Stimulated activated CD8-positive, alpha-beta memory T cell treated with anti-CD3 and anti-CD28 coated beads, Interleukin-15, amount 100 ng/mL, for 48 hours (primary cell): ENCODE measurements at regions not wholly inside any gene's neighbourhood (a gene's known extent, or its start where the extent isn't known, plus 50 kb on each side); places are given as distances from the start of the nearest gene placed in this dataset.

Experiments
- DNase-seq, 2 donors: peaks; one replicate each; pipeline ENCODE4 v3.0.0-alpha.2; 2020; ENCODE audit warnings: low read depth in 2 of 2

DNA sequence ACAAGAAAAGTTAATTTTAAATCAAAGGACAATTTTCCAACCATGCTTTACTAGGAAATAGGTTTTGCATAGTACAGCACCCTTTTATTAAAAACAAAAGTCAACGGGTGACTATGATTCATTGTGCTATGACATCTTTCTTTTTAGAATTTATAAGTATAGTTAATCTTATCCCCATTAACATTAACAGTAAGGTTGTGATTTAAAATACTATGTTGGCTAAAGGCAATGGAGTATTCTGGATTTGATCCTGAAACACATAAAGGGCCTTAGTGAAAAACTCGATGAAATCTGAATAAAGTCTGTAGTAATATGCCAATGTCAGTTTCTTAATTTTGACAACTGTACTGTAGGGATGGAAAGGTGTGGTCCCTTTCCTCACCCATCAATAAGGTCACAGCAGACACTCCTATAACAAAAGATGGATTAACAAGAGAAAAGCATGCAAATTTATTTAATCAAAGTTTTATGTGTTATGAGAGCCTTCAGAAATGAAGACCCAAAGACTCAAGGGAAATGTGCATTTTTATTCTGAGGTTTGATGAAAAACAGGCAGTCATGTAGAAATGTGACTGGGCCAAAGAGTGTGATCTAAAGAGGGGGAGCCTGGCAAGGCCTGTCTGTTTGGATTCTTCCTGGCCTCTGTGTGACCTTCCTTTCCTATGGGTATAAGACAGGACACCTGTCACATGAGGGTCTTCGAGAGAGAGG is 731.4 kb downstream of the TSN start:
- DNase-seq: no peak

GRCh38 chr2:122491011-122491410 is 735.6 kb downstream of the TSN start:
- DNase-seq: no peak

- no peak for DNase-seq
Observed at GRCh38 chr2:122500316-122501105, 745.1 kb downstream of the TSN start.

GRCh38 chr2:122506620-122507019 is 751.2 kb downstream of the TSN start:
- DNase-seq: no peak

- no peak for DNase-seq
Observed at GRCh38 chr2:122507261-122507660, 751.8 kb downstream of the TSN start.

DNA sequence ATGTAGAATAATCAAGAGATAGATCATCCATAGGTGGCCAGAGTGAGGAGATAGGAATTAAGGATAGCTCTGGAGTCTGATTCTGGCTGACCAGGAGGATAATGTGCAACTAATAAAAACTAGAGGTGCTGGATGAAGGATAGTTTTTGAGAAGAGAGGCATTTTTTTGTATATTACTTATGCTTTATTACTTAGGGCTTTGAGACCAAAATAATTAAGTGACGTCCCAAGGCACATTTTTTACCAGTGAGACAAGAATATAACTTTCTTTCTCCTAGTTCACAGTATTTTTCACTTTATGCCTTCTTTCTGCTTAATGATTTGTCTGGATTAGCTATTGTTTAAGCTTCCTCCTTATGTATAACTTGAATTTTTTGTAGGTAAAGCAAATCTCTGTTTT is 756.6 kb downstream of the TSN start:
- DNase-seq: no peak

GRCh38 chr2:122514451-122514996 is 759.1 kb downstream of the TSN start:
- DNase-seq: no peak

- DNase-seq: no peak
Observed at GRCh38 chr2:122515731-122516290, 760.4 kb downstream of the TSN start.

DNA sequence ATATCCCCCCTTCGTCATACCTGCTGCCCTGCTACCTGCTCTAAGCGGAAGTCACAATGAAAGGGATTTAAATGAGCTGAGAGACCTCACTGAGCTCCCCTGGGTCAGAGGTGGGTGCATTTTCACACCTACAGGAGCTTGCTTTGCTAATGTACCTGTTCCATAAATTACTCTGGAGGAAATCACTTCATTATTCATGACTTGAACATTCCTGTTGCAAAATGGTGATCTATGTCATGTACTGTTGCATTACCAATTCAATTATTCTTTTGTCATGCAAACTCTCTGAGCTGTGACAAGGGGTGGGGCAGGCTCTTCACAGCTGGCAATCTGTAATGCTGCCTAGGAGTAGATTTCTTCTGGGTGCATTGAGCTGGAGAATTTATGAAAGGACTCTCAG is 761.3 kb downstream of the TSN start:
- DNase-seq: no peak

DNA sequence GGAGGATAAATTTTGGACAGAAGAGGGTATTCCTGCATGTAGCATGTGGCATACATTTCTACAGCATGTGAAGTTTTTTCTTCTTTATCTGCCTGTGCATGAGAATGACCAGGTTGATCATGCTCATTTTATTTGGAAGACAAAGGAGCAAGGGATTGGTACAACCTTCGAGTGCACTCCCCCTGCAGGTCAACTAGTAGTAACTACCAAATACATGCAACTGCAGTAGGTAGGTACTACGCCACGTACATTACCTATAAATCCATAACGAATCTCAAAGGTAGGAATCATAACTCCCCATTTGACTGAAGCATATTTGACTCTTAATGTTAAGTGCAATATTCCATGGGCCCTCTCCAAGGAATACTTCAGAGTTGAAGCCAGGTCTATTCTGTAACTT is 763.9 kb downstream of the TSN start:
- no peak for DNase-seq

DNA sequence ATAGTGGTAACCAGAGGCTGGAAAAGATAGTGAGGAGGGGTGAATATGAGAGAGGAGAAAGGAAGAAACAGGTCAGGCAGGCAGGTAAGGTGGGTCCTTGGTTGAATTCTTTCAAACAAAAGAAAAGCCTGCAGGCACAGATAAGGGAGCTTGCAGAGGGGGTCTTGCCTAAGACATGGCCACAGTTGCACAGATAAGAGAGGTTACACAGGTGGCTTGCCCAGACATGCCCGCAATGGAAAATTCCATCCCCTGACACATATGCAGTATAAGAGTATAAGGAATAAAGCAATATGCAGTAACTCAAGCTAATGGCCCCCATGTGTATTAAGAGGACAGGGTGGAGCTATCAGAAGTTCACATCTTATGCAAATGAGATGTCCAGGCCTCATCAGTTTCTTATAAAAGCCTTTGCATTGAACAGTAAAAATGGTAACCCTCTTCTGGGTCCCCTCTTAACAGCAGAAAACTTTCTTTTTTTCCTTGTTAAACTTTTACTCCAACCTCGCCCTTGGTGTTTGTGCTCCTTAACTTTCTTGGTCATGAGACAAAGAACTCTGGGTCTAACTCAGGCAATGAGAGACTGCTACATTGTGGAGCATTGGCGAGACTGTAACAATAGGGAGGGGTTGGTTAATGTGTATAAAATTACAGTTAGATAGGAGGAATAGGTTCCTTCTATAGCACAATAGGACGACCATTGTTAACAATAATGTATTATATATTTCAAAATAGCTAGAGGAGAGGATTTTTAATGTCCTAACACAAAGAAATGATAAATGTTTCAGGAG is 764.6 kb downstream of the TSN start:
- no peak for DNase-seq

DNA sequence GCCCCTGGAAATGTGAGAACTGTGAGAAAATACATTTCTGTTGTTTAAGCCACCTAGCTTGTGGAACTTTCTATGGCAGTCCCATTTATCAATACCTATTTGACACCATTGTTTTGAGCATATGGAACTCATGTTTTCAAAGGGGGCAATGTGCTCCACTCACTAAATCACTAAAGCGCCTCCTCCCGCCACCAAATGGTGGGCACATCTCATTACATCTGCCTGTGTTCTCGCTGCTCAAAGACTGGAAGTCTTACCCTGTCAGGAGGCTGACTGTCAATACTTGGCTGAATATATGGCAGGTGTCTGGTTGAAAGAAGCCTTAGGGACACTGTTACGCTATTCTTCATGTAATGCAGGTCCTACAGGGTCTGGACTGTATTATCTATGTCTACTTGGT is 767.7 kb downstream of the TSN start:
- no peak for DNase-seq

GRCh38 chr2:122523981-122524380 is 768.5 kb downstream of the TSN start:
- DNase-seq: no peak

DNA sequence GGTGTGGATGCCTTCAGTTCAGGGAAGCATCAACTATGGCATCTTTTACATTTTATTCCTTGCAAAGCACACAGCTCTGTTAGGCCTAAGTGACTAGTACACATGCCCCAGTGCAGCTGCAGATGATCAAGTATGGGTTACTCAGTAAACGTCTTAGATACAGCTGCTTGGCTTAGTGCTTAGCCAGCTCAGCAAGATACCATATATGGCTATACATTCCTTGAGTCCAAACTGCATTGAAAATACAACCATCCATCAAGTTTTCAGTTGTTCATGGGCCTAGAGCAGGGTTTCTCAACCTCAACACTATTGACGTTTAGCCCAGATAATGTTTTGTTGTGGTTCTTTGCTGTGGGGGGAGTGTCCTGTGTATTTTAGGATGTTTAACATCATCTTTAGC is 769.9 kb downstream of the TSN start:
- no peak for DNase-seq

GRCh38 chr2:122528061-122528460 is 772.6 kb downstream of the TSN start:
- no peak for DNase-seq

- DNase-seq: no peak
Observed at GRCh38 chr2:122528958-122529705, 773.7 kb downstream of the TSN start.

DNA sequence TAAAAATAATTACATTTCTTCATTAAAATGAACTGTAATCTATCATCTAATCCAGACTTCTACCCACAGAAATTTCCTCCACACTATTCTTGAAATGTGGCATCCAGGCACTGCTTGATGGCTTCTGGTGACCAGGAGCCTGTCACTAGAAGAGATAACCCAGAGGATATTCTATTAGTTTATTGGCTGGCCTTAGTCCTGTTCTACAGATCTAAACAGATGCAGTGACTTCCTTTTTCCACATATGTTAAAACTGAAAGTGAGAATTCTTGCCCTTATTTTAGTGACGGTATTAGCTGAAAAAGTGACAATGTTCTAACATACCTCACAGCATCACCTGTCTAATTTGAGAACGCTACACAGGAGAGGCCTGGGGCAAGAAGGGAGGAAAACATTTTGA is 775.4 kb downstream of the TSN start:
- DNase-seq: no peak

GRCh38 chr2:122531290-122532071 is 776.0 kb downstream of the TSN start:
- DNase-seq: no peak

GRCh38 chr2:122532072-122532344 is 776.6 kb downstream of the TSN start:
- DNase-seq: no peak

GRCh38 chr2:122532481-122532880 is 777.0 kb downstream of the TSN start:
- DNase-seq: no peak
